ENCODE measurements at regions not wholly inside any gene's neighbourhood (a gene's known extent, or its start where the extent isn't known, plus 50 kb on each side); places are given as distances from the start of the nearest gene placed in this dataset.

DNA sequence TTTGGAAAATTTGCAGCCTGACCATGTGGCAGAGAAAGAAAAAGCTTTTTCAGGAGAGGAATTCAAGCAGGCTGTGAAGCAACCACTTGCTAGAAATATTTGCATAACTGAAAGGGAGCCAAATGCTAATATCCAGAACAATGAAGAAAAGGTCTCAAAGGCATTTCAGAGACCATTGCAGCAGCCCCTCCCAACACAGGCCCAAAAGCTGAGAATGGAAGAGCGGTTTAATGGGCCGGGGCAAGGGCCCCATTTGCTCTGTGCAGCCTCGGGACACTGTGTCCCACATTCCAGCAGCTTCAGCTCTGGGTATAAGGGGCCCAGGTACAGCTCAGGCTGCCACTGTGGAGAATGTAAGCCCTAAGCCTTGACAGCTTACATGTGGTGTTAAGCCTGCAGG, 918.1 kb upstream of the POT1 start:
- Histone ChIP-seq H3K9ac (ENCODE audit: low read length) (no peak overlapping the region), H3K4me3 (ENCODE audit: insufficient read depth, low read length, poor library complexity, severe bottlenecking) (no peak overlapping the region), H2AFZ (ENCODE audit: low read depth, low read length, severe bottlenecking) (no peak overlapping the region), H3F3A (ENCODE audit: insufficient read depth) (no peaks in the 10 kb centered on the region), H3K27me3 (ENCODE audit: low read length) (no peaks in the 10 kb centered on the region), H4K20me1 (ENCODE audit: low read depth, low read length) (no peaks in the 10 kb centered on the region), H3K36me3 (ENCODE audit: low read length) (no peaks in the 10 kb centered on the region), H3K9me2 (replicated peaks; ENCODE audit: insufficient read depth, low read length) (no peaks in the 10 kb centered on the region), H3K4me2 (ENCODE audit: low read depth, low read length, poor library complexity, severe bottlenecking) (no peak overlapping the region), H3K9me3 (ENCODE audit: insufficient read depth, low read length) (no peaks in the 10 kb centered on the region), H3K79me2 (ENCODE audit: insufficient read depth, low read length) (no peaks in the 10 kb centered on the region), H3K27ac (ENCODE audit: low read depth, low read length) (no peak overlapping the region)
- TF ChIP-seq, protein P1, sequence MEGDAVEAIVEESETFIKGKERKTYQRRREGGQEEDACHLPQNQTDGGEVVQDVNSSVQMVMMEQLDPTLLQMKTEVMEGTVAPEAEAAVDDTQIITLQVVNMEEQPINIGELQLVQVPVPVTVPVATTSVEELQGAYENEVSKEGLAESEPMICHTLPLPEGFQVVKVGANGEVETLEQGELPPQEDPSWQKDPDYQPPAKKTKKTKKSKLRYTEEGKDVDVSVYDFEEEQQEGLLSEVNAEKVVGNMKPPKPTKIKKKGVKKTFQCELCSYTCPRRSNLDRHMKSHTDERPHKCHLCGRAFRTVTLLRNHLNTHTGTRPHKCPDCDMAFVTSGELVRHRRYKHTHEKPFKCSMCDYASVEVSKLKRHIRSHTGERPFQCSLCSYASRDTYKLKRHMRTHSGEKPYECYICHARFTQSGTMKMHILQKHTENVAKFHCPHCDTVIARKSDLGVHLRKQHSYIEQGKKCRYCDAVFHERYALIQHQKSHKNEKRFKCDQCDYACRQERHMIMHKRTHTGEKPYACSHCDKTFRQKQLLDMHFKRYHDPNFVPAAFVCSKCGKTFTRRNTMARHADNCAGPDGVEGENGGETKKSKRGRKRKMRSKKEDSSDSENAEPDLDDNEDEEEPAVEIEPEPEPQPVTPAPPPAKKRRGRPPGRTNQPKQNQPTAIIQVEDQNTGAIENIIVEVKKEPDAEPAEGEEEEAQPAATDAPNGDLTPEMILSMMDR (IDR thresholded peaks at IDR 0.05; ENCODE audit: insufficient read depth, low read length, poor library complexity, severe bottlenecking): no peak

DNA sequence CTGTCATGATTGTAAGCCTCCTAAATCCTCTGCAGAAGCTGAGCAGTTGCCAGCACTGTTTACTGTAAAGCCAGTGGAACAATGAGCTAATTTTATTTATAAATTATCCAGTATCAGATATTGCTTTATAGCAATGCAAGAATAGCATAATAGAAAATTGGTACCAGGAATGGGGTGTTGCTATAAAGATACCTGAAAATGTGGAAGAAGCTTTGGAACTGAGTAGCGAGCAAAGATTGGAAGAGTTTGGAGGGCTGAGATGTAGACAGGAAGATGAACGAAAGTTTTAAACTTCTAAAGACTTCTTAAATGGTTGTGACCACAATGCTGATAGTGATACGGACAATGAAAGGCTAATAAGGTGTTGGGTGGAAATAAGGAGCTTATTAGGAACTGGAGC, 917.4 kb upstream of the POT1 start:
- Histone ChIP-seq H3K4me3 (ENCODE audit: insufficient read depth, low read length, poor library complexity, severe bottlenecking) (no peak overlapping the region), H2AFZ (ENCODE audit: low read depth, low read length, severe bottlenecking) (no peak overlapping the region), H3F3A (ENCODE audit: insufficient read depth) (no peaks in the 10 kb centered on the region), H3K27me3 (ENCODE audit: low read length) (no peaks in the 10 kb centered on the region), H4K20me1 (ENCODE audit: low read depth, low read length) (no peaks in the 10 kb centered on the region), H3K9ac (ENCODE audit: low read length) (no peak overlapping the region), H3K27ac (ENCODE audit: low read depth, low read length) (no peak overlapping the region), H3K9me3 (ENCODE audit: insufficient read depth, low read length) (no peaks in the 10 kb centered on the region), H3K79me2 (ENCODE audit: insufficient read depth, low read length) (no peaks in the 10 kb centered on the region), H3K9me2 (replicated peaks; ENCODE audit: insufficient read depth, low read length) (no peaks in the 10 kb centered on the region), H3K36me3 (ENCODE audit: low read length) (no peaks in the 10 kb centered on the region), H3K4me2 (ENCODE audit: low read depth, low read length, poor library complexity, severe bottlenecking) (no peak overlapping the region)
- TF ChIP-seq, protein P1 (IDR thresholded peaks at IDR 0.05; ENCODE audit: insufficient read depth, low read length, poor library complexity, severe bottlenecking): no peak
- no peak for TF ChIP-seq EZH2phosphoT487 (conservative IDR thresholded peaks at IDR 0.05; ENCODE audit: low read length)

DNA sequence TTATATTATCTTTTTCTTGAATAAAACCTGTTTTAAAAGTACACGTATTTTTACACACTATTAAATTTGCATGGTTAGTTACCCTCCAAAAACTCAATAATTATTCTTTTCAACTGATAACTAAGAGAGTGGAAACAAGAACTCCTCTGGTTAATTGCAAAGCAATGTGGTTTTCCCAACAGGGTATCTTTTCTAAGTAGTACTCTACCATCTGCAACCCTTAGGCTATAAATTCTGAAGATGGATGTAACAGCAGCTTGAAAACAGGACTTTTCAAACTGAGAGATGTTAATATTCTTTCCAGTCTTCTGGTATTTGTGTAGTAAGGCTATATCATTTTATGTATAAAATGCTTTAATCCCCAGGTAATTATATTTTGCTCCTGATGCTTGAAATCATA, 916.1 kb upstream of the POT1 start:
- H3K9me2 ChIP-seq (replicated peaks; ENCODE audit: insufficient read depth, low read length): no peaks in the 10 kb centered on the region
- no peaks in the 10 kb centered on the region for H4K20me1 ChIP-seq (ENCODE audit: low read depth, low read length)
- no peak overlapping the region for H3K4me3 ChIP-seq (ENCODE audit: insufficient read depth, low read length, poor library complexity, severe bottlenecking)
- H2AFZ ChIP-seq (ENCODE audit: low read depth, low read length, severe bottlenecking): no peak overlapping the region
- no peak for TF ChIP-seq EZH2phosphoT487 (conservative IDR thresholded peaks at IDR 0.05; ENCODE audit: low read length)
- TF ChIP-seq, protein P1 (IDR thresholded peaks at IDR 0.05; ENCODE audit: insufficient read depth, low read length, poor library complexity, severe bottlenecking): no peak
- H3K9me3 ChIP-seq (ENCODE audit: insufficient read depth, low read length): no peaks in the 10 kb centered on the region
- no peaks in the 10 kb centered on the region for H3K36me3 ChIP-seq (ENCODE audit: low read length)
- H3K27me3 ChIP-seq (ENCODE audit: low read length): no peaks in the 10 kb centered on the region
- H3K4me2 ChIP-seq (ENCODE audit: low read depth, low read length, poor library complexity, severe bottlenecking): no peak overlapping the region
- H3F3A ChIP-seq (ENCODE audit: insufficient read depth): no peaks in the 10 kb centered on the region
- H3K27ac ChIP-seq (ENCODE audit: low read depth, low read length): no peak overlapping the region
- H3K9ac ChIP-seq (ENCODE audit: low read length): no peak overlapping the region
- H3K79me2 ChIP-seq (ENCODE audit: insufficient read depth, low read length): no peaks in the 10 kb centered on the region

DNA sequence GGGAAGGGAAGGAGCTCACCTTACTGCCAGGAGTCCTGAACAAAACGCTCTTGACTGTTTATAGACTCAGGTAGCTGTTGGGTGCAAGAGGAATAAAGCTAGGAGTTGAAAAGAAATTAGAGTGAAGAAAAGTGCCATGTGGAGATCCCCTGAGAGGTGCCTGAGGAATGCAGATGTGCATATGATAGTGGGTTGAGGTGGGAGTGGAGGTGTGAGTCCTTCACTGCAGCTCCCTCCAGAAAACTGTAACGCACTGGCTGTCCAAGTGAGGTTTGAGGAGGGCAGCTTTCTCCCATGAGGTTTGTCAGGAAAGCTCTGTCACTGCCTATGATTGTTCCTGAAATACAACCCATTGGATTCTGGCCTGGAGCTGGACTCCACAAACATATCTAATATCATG, 904.8 kb upstream of the POT1 start:
- Histone ChIP-seq H2AFZ (ENCODE audit: low read depth, low read length, severe bottlenecking) (peak overlapping the region; percentile 23), H3K9me3 (ENCODE audit: insufficient read depth, low read length) (no peaks in the 10 kb centered on the region), H3K9me2 (replicated peaks; ENCODE audit: insufficient read depth, low read length) (no peaks in the 10 kb centered on the region), H3K9ac (ENCODE audit: low read length) (no peak overlapping the region), H3K27ac (ENCODE audit: low read depth, low read length) (no peak overlapping the region), H3F3A (ENCODE audit: insufficient read depth) (no peaks in the 10 kb centered on the region), H4K20me1 (ENCODE audit: low read depth, low read length) (no peaks in the 10 kb centered on the region), H3K4me3 (ENCODE audit: insufficient read depth, low read length, poor library complexity, severe bottlenecking) (no peak overlapping the region), H3K36me3 (ENCODE audit: low read length) (no peaks in the 10 kb centered on the region), H3K4me2 (ENCODE audit: low read depth, low read length, poor library complexity, severe bottlenecking) (no peak overlapping the region), H3K79me2 (ENCODE audit: insufficient read depth, low read length) (no peaks in the 10 kb centered on the region), H3K27me3 (ENCODE audit: low read length) (no peaks in the 10 kb centered on the region)
- TF ChIP-seq EZH2phosphoT487 (conservative IDR thresholded peaks at IDR 0.05; ENCODE audit: low read length): no peak
- TF ChIP-seq, protein P1 (IDR thresholded peaks at IDR 0.05; ENCODE audit: insufficient read depth, low read length, poor library complexity, severe bottlenecking): no peak
